ENCODE measurements at regions not wholly inside any gene's neighbourhood (a gene's known extent, or its start where the extent isn't known, plus 50 kb on each side); places are given as distances from the start of the nearest gene placed in this dataset.

GRCh38 chr11:70694371-70694770 is 296.0 kb downstream of the CTTN start:
- TF ChIP-seq HNF4G (IDR thresholded peaks at IDR 0.05), result no peak
- TF ChIP-seq TAF1 (conservative IDR thresholded peaks at IDR 0.05), result no peak
- TF ChIP-seq, protein P1, sequence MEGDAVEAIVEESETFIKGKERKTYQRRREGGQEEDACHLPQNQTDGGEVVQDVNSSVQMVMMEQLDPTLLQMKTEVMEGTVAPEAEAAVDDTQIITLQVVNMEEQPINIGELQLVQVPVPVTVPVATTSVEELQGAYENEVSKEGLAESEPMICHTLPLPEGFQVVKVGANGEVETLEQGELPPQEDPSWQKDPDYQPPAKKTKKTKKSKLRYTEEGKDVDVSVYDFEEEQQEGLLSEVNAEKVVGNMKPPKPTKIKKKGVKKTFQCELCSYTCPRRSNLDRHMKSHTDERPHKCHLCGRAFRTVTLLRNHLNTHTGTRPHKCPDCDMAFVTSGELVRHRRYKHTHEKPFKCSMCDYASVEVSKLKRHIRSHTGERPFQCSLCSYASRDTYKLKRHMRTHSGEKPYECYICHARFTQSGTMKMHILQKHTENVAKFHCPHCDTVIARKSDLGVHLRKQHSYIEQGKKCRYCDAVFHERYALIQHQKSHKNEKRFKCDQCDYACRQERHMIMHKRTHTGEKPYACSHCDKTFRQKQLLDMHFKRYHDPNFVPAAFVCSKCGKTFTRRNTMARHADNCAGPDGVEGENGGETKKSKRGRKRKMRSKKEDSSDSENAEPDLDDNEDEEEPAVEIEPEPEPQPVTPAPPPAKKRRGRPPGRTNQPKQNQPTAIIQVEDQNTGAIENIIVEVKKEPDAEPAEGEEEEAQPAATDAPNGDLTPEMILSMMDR (IDR thresholded peaks at IDR 0.05; ENCODE audit: low read depth, low read length, missing input control), result no peak
- TF ChIP-seq RXRA (IDR thresholded peaks at IDR 0.05), result no peak
- no peak for TF ChIP-seq YY1 (IDR thresholded peaks at IDR 0.05)

All from liver (tissue), 3 donors.